ENCODE measurements at regions not wholly inside any gene's neighbourhood (a gene's known extent, or its start where the extent isn't known, plus 50 kb on each side); places are given as distances from the start of the nearest gene placed in this dataset.

DNA sequence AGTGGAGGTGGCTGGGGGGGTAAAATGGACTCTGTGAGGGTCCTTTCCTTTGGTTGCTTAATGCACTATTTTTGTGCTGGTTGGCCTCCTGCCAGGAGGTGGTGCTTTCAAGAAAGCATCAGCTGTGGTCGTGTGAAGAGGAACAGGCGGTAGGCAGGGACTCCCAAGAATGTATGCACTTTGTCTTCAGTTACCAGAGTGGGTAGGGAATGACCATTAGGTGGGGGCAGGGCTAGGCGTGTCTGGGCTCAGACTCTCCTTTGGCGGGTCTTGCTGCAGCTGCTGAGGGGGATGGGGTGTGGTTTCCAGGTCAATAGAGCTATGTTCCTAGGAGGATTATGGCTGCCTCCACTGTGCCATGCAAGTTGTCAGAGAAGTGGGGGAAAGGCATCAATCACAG lies 509.0 kb downstream of the PCDH19 start:
- TF ChIP-seq POLR2A (IDR thresholded peaks at IDR 0.05; ENCODE audit: low read depth, low read length), result no peak
- TF ChIP-seq, protein P1, sequence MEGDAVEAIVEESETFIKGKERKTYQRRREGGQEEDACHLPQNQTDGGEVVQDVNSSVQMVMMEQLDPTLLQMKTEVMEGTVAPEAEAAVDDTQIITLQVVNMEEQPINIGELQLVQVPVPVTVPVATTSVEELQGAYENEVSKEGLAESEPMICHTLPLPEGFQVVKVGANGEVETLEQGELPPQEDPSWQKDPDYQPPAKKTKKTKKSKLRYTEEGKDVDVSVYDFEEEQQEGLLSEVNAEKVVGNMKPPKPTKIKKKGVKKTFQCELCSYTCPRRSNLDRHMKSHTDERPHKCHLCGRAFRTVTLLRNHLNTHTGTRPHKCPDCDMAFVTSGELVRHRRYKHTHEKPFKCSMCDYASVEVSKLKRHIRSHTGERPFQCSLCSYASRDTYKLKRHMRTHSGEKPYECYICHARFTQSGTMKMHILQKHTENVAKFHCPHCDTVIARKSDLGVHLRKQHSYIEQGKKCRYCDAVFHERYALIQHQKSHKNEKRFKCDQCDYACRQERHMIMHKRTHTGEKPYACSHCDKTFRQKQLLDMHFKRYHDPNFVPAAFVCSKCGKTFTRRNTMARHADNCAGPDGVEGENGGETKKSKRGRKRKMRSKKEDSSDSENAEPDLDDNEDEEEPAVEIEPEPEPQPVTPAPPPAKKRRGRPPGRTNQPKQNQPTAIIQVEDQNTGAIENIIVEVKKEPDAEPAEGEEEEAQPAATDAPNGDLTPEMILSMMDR (conservative IDR thresholded peaks at IDR 0.05; ENCODE audit: low read depth, low read length), result no peak
- no peak for TF ChIP-seq NFE2L2 (IDR thresholded peaks at IDR 0.05; ENCODE audit: low read depth, low read length)
- no peak for TF ChIP-seq SMC3 (IDR thresholded peaks at IDR 0.05; ENCODE audit: low read depth, low read length)
- TF ChIP-seq MXI1 (IDR thresholded peaks at IDR 0.05; ENCODE audit: borderline replicate concordance, low read depth, low read length), result no peak
- TF ChIP-seq RFX5 (IDR thresholded peaks at IDR 0.05; ENCODE audit: low read depth, low read length), result no peak
- no peak for TF ChIP-seq BHLHE40 (IDR thresholded peaks at IDR 0.05; ENCODE audit: low read depth, low read length)
- no peak for TF ChIP-seq CHD1 (IDR thresholded peaks at IDR 0.05; ENCODE audit: low read depth, low read length)

Data from IMR-90 (cell line).